Superior temporal gyrus (tissue), 1 donor: ENCODE measurements at regions not wholly inside any gene's neighbourhood (a gene's known extent, or its start where the extent isn't known, plus 50 kb on each side); places are given as distances from the start of the nearest gene placed in this dataset.
A peak's percentile ranks its signal among the peaks of the same experiment; 100 is the strongest.

Experiments used
- DNase-seq: peaks from one replicate; pipeline ENCODE4 v3.0.0-alpha.2; 2016; ENCODE audit errors: extremely low spot score

GRCh38 chr2:8569332-8569930, 112.4 kb upstream of the ID2 start:
- no peak for DNase-seq

- no peak for DNase-seq
These were observed 111.2 kb upstream of the ID2 start for GRCh38 chr2:8570637-8571036.

DNA sequence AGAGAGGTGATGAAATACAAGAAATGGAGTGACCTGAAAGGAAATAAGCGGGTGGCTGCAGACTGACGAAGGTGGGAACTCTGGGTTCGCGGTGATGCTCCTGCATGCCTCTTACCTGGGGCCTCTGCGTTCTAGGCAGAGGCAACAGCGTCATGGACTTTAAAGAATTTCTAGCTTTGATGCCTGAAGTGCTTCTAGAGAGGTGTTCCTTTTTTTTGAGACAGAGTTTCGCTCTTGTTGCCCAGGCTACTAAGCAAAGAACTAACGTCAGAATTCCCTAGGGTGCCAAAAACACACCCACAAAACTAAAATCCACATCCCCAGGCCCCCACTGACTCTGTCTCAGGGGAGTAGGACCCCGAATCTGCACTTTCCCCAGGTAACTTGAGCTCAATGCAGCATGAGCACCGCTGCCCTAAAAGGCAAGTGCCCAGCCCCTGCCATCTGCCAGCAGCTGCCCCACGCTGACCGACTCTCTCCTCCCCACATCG, 110.5 kb upstream of the ID2 start:
- no peak for DNase-seq

- DNase-seq, result no peak
These were observed 109.9 kb upstream of the ID2 start for GRCh38 chr2:8571792-8572499.

- DNase-seq, result no peak
These were observed 109.1 kb upstream of the ID2 start for GRCh38 chr2:8572712-8573233.

DNA sequence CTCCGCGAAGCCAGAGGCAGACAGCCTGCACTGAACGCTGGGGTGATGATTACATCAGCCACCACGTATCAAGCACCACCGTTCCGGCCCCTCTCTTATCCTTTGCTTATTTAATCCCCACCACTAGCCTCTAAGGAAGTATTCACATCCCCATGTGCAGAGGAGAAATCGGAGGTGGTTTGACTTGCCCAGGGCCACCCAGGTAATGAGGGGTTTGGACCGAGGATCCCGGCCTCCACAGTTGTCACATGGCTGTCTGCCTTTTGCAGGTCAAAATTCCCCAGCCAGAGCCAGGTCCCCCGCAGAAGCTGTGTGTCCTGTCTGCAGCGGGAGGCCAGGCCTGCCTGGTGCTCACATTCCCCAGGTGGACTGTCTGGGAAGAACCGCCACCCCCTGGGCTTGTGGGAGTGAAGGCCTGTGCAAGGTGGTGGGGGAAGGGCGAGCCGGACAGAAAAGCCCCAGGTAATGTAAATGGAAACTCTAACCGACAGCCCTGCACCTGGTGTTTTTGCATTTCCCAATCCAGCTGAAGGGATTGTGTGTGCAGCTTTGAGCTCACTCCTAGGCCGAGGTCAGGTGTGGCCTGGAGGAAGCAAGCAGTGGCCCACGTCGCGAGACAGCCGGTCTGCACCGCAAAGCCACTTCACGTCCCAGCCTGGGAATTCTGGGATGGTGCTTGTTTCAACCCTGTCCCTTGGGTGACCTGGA, 108.5 kb upstream of the ID2 start:
- DNase-seq, result no peak

DNA sequence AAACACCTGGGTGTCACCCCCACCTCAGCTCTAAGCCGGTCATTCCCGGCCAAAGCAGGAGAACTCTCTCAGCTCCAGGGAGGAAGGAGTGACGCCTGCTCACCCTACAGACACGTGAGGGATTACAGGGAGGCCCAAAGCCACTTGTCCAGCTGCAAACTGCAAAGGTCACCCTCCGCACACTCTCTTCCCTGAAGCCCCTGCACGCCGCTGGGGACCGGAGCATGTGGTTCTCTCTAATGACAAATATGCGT, 108.0 kb upstream of the ID2 start:
- DNase-seq, result no peak

GRCh38 chr2:8574196-8575037, 107.4 kb upstream of the ID2 start:
- no peak for DNase-seq

- DNase-seq, result no peak
These were observed 106.6 kb upstream of the ID2 start for GRCh38 chr2:8575038-8575833.

DNA sequence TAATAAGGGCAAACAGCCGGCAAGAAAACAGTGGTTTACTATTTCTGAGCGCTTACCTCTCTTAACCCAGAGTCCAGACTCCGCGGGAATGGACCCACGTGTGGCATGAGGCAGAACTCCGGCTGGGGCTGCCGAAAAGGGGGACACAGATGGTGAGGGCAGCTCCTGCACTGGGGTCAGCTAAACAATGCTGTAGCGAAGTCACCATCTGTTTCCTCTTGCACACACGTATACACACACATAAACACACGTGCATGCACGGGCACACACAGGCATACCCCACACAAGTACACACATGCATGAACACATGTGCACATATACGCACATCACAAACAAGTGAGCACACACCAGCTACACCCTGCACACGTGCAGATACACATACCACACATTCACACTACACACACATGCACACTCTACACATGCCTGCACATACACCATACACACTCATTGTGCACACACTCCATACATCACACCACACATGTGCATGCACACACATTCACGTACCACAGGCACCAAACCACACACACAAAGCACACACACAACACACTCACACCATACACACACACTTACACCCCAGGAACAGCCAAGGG, 105.9 kb upstream of the ID2 start:
- no peak for DNase-seq

DNA sequence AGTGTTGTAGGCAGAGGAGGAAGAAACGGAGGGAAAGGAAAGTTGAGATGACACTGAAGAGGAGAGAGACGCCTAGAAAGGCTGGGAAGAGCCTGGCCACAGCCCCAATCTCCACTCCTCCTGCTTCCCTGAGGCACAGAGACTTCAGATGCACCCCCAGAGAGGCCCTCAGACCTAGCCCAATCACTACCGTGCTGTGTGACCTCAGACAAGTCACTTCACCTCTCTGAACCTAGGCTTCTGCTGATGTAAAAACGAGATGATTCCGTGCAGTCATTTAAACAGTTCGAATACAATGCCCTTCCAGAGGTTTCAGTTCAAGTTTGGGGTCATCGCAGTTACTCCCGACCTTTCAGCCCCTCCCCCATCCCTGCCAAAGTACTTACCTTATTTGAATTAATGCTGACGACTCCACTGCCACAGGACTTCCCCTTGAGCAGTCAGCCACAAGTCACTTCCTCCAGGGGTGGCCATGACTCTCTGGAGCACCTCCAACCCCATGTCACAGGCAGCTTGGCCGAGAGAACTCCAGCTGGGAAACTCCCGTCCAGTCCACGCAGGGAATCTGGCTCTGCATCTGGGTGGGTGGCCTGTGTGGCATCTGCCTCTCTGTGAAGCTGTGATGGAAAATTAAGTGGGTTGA, 105.2 kb upstream of the ID2 start:
- no peak for DNase-seq

- no peak for DNase-seq
These were observed 104.3 kb upstream of the ID2 start for GRCh38 chr2:8577573-8577972.

- no peak for DNase-seq
These were observed 103.3 kb upstream of the ID2 start for GRCh38 chr2:8578335-8579244.

DNA sequence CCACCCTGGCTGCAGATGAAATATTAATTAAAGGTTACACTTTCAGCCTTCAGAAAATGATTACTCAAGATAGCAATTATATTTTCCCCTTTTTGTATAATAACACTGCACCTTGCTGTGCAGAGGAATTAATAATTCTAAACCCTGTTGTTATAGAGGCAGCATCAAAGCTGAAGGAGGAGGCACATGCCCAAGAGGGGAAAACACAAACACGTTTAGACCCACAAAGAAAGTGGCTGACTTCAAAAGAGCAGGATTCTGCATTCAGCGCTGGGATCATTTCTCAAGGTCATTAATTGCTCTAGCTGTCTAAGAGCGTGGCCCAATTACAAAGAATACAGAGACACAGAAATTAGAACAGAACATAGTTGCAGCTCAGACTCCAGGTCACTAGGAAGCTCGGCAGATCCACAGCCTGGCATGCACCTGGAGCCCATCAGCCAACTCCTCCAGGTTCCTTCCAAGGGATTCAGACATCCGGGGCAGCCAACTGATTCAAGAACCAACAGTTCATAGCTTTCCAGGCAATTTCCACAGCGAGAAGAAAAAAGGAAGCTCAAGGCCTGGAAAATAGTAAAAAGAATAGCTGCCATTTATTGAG, 102.3 kb upstream of the ID2 start:
- no peak for DNase-seq

DNA sequence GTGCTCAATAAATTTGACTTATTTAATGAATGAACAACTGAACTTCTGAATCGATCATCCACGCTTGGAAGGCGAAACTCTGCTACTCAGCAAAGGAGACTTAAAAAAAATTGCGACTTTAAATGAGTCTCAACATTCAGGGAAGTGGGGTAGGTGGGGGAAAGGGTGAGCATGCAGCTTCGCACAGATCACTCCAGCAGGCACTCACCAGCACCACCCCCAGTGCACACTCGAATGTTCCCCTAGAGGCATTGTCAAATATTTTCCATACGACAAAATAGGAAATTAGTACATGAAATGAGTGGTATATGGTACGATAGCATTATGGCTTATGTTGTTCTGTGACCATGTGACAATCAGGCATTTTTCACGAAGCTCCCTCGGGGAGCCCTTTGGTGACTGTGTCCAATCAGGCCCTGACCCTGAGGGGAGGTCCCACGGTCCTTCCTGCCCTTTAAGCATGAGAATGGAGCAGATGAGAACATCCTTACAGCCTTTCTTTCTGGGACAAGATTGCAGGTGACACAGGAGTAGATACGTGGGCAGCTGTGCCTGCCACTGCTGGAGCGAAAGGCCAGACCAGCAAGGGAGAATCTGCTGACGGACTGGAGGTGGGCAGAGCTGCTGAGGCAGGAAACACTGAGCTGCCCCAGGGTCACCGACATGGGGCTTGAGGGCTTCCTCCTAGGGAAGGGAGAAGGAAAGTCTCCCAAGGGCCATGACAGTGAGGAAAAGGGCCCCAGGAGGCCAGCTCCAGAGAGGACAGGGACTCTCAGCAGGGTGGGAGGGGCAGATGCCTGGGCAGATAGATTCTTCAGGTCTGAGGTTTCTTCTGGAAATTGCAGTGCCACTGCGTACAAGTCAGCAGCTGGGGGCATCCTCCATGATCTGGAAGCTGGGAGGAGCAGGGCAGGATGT, 101.3 kb upstream of the ID2 start:
- no peak for DNase-seq

DNA sequence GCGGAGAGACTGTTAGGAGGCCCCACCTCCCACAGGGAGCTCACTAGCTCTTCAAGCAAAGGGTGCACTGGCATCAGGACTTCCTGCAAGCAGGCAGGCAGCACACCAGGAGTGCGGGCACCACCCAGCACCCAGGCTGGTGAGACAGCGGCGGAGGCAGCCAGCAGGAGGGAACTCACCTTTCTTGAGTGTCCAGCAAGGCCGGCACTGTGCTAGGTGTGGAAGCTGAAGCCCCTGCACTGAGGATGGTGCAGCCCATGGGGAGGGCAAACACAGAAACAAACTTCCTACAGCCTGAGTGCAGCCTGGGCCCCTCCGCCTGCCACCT, 100.7 kb upstream of the ID2 start:
- no peak for DNase-seq

GRCh38 chr2:8581601-8582041, 100.2 kb upstream of the ID2 start:
- DNase-seq, result no peak

GRCh38 chr2:8582191-8582590, 99.7 kb upstream of the ID2 start:
- DNase-seq, result peak; percentile 7
